ENCODE measurements at regions not wholly inside any gene's neighbourhood (a gene's known extent, or its start where the extent isn't known, plus 50 kb on each side); places are given as distances from the start of the nearest gene placed in this dataset.

DNA sequence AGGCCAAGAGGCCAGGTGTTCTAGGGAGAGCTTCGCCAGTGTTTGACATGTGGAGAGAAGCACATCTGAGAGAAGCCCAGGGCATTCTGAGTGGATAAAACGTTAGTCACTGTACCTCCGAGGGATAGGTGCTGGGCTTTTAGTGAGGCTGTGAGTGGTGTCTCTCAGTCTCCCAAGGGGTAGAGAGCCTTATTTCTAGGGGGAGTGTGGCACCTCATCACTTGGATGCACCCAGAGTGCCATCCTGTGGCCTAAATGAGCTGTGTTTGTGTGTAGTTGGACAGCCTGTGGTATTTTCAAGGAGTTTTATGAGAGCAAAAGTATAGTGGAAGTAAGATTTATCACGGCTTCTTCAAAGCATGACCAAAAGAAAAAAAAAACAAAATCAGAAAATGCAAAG, 1046.9 kb upstream of the WWC1 start:
- TF ChIP-seq, protein P1, sequence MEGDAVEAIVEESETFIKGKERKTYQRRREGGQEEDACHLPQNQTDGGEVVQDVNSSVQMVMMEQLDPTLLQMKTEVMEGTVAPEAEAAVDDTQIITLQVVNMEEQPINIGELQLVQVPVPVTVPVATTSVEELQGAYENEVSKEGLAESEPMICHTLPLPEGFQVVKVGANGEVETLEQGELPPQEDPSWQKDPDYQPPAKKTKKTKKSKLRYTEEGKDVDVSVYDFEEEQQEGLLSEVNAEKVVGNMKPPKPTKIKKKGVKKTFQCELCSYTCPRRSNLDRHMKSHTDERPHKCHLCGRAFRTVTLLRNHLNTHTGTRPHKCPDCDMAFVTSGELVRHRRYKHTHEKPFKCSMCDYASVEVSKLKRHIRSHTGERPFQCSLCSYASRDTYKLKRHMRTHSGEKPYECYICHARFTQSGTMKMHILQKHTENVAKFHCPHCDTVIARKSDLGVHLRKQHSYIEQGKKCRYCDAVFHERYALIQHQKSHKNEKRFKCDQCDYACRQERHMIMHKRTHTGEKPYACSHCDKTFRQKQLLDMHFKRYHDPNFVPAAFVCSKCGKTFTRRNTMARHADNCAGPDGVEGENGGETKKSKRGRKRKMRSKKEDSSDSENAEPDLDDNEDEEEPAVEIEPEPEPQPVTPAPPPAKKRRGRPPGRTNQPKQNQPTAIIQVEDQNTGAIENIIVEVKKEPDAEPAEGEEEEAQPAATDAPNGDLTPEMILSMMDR (IDR thresholded peaks at IDR 0.05; ENCODE audit: insufficient read depth, low read length), result no peak
- H3K4me3 ChIP-seq (ENCODE audit: low read depth, low read length), result no peak overlapping the region
- no peak for DNase-seq (ENCODE audit: low read depth)

DNA sequence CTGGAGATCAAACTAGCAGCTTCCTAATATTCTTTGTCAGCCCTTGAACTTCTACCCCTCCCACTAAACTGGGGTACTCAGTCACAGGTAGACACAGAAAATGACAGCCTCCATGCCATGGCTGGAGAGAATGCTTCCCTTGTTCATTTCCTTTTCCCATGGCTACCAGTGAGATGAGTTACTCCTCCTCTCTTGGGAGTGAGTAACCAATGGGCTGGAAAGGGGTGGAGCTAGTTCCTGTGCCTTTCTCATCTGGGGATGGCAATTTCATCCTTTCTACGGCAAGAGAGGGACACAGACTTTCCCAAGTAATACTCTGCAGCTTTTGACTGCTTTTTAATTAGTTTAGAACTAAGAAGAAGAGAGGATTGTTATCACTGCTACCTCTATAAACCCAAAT, 1045.6 kb upstream of the WWC1 start:
- H3K4me3 ChIP-seq (ENCODE audit: low read depth, low read length), result no peak overlapping the region
- no peak for DNase-seq (ENCODE audit: low read depth)
- TF ChIP-seq, protein P1 (IDR thresholded peaks at IDR 0.05; ENCODE audit: insufficient read depth, low read length), result no peak

DNA sequence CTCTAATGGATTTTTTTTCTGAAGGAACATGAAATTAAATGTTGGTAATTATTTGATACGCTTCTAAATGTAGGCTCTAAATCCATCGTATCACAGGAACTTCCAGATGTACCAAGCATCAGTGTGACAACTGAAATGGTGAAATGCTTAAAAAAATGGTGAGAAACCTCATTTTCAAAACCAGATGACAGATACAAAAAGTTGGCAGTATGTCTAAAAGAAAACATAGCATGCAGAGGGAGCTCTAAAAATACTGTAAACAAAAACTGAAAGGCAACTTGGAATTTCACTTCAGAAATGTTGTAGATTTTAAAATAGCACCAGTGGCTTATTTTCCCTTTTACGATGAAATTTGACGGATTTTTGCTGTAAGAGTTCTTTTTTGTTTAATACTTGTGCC, 1043.6 kb upstream of the WWC1 start:
- H3K4me3 ChIP-seq (ENCODE audit: low read depth, low read length), result no peak overlapping the region
- no peak for DNase-seq (ENCODE audit: low read depth)

DNA sequence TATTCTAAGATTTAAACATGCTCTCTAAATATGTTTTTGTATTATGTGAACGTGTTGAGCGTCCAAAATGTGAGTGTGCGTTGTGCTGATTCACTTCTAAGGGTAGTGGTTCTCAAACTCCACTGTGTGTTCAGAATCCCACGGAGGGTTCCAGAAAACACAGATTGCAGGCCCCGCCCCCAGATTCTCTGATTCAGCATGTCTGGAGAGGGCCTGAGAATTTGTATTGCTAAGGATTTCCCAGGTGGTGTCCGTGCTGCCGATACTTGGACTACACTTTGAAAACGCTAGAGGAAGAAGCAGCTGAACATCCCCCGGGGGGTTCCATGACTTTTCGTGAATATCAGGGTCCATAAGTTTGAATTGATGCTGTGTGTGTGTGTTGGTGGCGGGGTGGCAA, 1043.2 kb upstream of the WWC1 start:
- TF ChIP-seq, protein P1 (IDR thresholded peaks at IDR 0.05; ENCODE audit: insufficient read depth, low read length), result no peak
- H3K4me3 ChIP-seq (ENCODE audit: low read depth, low read length), result no peak overlapping the region
- DNase-seq (ENCODE audit: low read depth), result no peak

More for the DNA sequence above, 1043.6 kb upstream of the WWC1 start:
- TF ChIP-seq, protein P1 (IDR thresholded peaks at IDR 0.05; ENCODE audit: insufficient read depth, low read length), result no peak

DNA sequence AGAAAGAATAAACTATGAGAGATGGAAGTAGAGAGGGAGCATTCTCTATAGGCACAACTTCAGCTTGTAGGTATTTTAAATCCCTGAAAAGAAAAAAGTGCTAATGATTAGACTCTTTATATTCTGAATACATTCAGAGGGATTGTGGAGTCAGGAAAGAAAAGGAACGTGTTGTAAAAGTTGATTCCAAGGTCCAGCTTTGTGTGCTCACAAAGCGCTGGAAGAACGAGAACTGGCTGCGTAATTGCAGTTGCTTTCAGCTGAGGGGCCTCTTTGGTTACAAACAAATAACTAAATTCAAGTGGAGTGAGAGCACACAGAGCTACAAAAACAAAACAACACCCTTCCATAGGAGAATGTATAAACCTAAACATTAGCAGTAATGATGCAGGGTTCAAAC, 1040.4 kb upstream of the WWC1 start:
- TF ChIP-seq, protein P1 (IDR thresholded peaks at IDR 0.05; ENCODE audit: insufficient read depth, low read length), result no peak
- H3K4me3 ChIP-seq (ENCODE audit: low read depth, low read length), result no peak overlapping the region
- DNase-seq (ENCODE audit: low read depth), result no peak

DNA sequence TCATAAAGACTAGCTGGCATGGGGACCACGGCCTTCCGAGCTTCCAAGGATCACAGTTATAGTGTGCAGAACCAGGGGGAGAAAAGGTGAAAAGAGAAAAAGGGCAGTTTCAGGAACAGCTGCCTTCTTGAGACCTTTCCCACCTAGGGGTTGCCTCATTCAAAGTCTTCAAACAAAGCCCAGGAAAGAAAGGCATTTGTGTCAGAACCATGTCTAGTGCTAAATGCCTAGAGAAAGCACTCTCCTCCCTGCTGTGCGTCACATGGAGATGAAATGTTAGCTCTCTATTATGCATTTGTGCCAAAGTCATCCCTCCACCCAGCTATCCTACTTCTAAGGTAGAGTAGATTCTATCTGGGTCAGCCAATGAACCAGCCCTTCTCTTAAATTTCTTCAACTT, 1037.3 kb upstream of the WWC1 start:
- no peak for DNase-seq (ENCODE audit: low read depth)
- H3K4me3 ChIP-seq (ENCODE audit: low read depth, low read length), result no peak overlapping the region
- TF ChIP-seq, protein P1 (IDR thresholded peaks at IDR 0.05; ENCODE audit: insufficient read depth, low read length), result no peak

DNA sequence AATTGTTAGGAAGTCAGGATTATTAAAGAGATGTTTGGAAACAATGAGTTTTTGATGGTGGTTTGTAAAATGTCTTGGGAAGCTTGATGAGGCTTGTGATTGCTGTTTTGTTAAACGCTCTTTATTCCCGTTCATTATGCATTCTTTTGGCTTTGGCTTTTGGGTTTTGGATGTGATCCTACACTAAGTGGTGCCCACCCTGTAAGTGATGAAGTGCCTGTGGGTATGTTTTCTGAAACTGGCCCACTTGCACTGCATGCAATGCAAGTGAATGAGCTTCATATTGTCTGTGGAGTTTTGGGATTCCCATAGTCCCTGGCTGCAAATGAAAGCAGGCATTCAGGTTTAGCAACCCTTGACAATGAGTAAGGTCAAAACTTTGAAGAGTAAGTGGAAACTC, 1035.5 kb upstream of the WWC1 start:
- no peak overlapping the region for H3K4me3 ChIP-seq (ENCODE audit: low read depth, low read length)
- DNase-seq (ENCODE audit: low read depth), result no peak
- TF ChIP-seq, protein P1 (IDR thresholded peaks at IDR 0.05; ENCODE audit: insufficient read depth, low read length), result no peak
